ENCODE measurements at regions not wholly inside any gene's neighbourhood (a gene's known extent, or its start where the extent isn't known, plus 50 kb on each side); places are given as distances from the start of the nearest gene placed in this dataset.

- TF ChIP-seq EZH2 (optimal IDR thresholded peaks at IDR 0.05; ENCODE audit: low read depth, low read length), result no peak
- no peak for TF ChIP-seq EZH2phosphoT487 (IDR thresholded peaks at IDR 0.05; ENCODE audit: low read length)
- TF ChIP-seq CTCF (IDR thresholded peaks at IDR 0.05; ENCODE audit: low read length), result no peak
Measured at GRCh38 chr18:64253873-64254272, 105.0 kb upstream of the LINC00305 start.

Measured in MM.1S (cell line).